ENCODE measurements at regions not wholly inside any gene's neighbourhood (a gene's known extent, or its start where the extent isn't known, plus 50 kb on each side); places are given as distances from the start of the nearest gene placed in this dataset.

DNA sequence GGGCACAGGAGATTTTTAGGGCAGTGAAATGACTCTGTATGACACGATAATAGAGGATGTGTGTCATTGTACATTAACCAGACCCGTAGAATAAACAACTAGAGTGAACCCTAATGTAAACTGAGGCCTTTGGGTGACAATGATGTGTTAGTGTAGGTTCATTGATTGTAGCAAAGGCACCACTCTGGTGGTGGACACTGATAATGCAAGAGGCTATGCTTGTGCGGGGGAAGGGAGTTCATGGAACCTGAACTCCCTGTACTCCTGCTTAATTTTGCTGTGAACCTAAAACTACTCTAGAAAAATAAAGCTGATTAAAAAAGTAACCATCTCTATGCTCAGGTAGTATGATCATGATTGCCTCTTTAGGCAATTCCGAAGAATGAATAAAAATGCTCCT lies 96.3 kb upstream of the VIPR2 start:
- no peak for DNase-seq (ENCODE audit: extremely low spot score)
- TF ChIP-seq ELF4 (IDR thresholded peaks at IDR 0.05) (no peak), FOXM1 (IDR thresholded peaks at IDR 0.05; ENCODE audit: borderline replicate concordance) (no peak), FOXA1 (IDR thresholded peaks at IDR 0.05) (no peak), SP1 (IDR thresholded peaks at IDR 0.05) (no peak), NFRKB (IDR thresholded peaks at IDR 0.05) (no peak), ARNT (IDR thresholded peaks at IDR 0.05) (no peak), ZNF384 (IDR thresholded peaks at IDR 0.05) (no peak), CTBP1 (IDR thresholded peaks at IDR 0.05; ENCODE audit: borderline replicate concordance) (no peak), FOXK2 (IDR thresholded peaks at IDR 0.05) (no peak), BHLHE40 (IDR thresholded peaks at IDR 0.05; ENCODE audit: borderline replicate concordance) (no peak), LEF1 (IDR thresholded peaks at IDR 0.05; ENCODE audit: borderline replicate concordance) (no peak), TARDBP (IDR thresholded peaks at IDR 0.05) (no peak), L3MBTL2 (conservative IDR thresholded peaks at IDR 0.05) (no peak), SUZ12 (IDR thresholded peaks at IDR 0.05) (no peak), HDGF (IDR thresholded peaks at IDR 0.05; ENCODE audit: borderline replicate concordance) (no peak)
- TF ChIP-seq, protein P1, sequence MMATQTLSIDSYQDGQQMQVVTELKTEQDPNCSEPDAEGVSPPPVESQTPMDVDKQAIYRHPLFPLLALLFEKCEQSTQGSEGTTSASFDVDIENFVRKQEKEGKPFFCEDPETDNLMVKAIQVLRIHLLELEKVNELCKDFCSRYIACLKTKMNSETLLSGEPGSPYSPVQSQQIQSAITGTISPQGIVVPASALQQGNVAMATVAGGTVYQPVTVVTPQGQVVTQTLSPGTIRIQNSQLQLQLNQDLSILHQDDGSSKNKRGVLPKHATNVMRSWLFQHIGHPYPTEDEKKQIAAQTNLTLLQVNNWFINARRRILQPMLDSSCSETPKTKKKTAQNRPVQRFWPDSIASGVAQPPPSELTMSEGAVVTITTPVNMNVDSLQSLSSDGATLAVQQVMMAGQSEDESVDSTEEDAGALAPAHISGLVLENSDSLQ (IDR thresholded peaks at IDR 0.05) = no peak
- CTCF ChIA-PET = no interaction called here
- POLR2A ChIA-PET = no interaction called here

DNA sequence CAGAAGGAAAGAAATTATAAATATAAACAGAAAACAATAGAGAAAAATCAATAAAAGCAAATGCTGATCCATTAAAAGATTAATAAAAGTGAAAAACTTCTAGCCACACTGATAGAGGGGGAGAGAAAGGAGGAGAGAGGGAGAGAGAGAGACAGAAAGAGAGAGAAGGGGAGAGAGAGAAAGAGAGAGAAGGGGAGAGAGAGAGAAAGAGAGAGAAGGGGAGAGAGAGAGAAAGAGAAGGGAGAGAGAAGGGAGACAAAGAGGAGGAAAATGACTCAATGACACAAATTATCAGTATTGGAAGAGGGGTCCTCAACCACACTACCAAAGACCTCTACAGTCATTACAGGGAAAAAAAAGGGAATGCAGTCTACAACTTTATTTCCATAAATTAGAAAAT lies 94.4 kb upstream of the VIPR2 start:
- ChIA-PET POLR2A (no interaction called here), CTCF (no interaction called here)

DNA sequence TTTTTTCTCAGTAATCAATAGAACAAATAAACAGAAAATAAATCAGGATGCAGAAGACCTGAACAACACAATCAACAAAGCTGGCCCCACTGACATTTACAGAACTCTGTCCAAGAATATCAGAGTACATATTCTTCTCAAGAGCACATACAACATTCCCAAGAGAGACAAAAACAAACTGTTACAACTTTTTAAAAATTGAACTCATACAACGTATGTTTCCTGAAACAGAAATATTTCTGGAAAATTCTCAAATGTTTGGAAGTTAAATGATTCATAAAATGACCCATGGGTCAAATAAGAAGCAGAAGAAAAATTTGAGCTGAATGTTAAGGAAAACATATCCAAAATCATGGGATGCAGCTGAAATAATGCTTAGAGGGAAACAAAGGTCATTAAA lies 93.9 kb upstream of the VIPR2 start:
- TF ChIP-seq CTBP1 (IDR thresholded peaks at IDR 0.05; ENCODE audit: borderline replicate concordance) (no peak), FOXK2 (IDR thresholded peaks at IDR 0.05) (no peak), FOXM1 (IDR thresholded peaks at IDR 0.05; ENCODE audit: borderline replicate concordance) (no peak), BHLHE40 (IDR thresholded peaks at IDR 0.05; ENCODE audit: borderline replicate concordance) (no peak), ELF4 (IDR thresholded peaks at IDR 0.05) (no peak), TARDBP (IDR thresholded peaks at IDR 0.05) (no peak), SP1 (IDR thresholded peaks at IDR 0.05) (no peak), L3MBTL2 (conservative IDR thresholded peaks at IDR 0.05) (no peak), SUZ12 (IDR thresholded peaks at IDR 0.05) (no peak), NFRKB (IDR thresholded peaks at IDR 0.05) (no peak), ZNF384 (IDR thresholded peaks at IDR 0.05) (no peak), FOXA1 (IDR thresholded peaks at IDR 0.05) (no peak)
- TF ChIP-seq, protein P1 (IDR thresholded peaks at IDR 0.05) = no peak
- ChIA-PET CTCF (no interaction called here), POLR2A (no interaction called here)
- no peak for DNase-seq (ENCODE audit: extremely low spot score)

More for the DNA sequence above, 94.4 kb upstream of the VIPR2 start:
- no peak for DNase-seq (ENCODE audit: extremely low spot score)
- TF ChIP-seq HDGF (IDR thresholded peaks at IDR 0.05; ENCODE audit: borderline replicate concordance) (no peak), CTBP1 (IDR thresholded peaks at IDR 0.05; ENCODE audit: borderline replicate concordance) (no peak), ELF4 (IDR thresholded peaks at IDR 0.05) (no peak), BHLHE40 (IDR thresholded peaks at IDR 0.05; ENCODE audit: borderline replicate concordance) (no peak), SUZ12 (IDR thresholded peaks at IDR 0.05) (no peak), ZNF384 (IDR thresholded peaks at IDR 0.05) (no peak), L3MBTL2 (conservative IDR thresholded peaks at IDR 0.05) (no peak), SP1 (IDR thresholded peaks at IDR 0.05) (no peak), FOXA1 (IDR thresholded peaks at IDR 0.05) (no peak), FOXK2 (IDR thresholded peaks at IDR 0.05) (no peak), TARDBP (IDR thresholded peaks at IDR 0.05) (no peak)
- TF ChIP-seq, protein P1 (IDR thresholded peaks at IDR 0.05) = no peak

DNA sequence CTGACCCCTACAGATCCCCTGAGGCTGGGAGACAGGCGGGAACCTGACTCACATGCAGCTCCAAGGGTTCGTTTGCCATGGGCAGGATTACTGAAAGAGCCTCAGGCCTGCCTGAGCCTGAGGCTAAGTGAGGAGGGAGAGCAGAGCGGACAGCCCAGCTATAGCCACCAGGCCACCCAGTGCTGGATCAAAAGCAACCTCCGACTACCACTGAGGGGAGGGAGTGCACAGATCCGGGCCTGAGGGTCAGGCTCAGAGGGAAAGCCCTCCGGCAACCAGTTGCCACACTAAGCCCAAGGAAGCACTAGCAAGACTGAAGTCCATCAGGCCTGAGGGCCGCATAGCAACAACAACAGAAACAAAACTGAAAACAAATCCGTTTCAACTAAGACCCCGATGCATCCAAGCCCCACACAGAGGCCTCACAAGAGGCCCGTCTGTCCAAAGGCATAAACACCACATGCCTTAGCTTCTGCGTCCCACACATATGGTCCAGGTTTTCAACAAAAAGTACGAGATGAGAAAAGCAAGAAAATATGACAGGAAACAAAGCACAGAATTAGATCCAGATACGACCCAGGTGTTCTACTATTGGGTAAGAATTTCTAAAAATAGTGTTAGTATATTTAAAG lies 92.5 kb upstream of the VIPR2 start:
- POLR2A ChIA-PET = no interaction called here
- TF ChIP-seq ZNF384 (IDR thresholded peaks at IDR 0.05) = no peak
- CTCF ChIA-PET = interaction anchor here (1.1 kb wide), 1 partner anchor 14 kb away, joined by 3 read pairs; no protein-coding TSS in a partner anchor
- no peak for DNase-seq (ENCODE audit: extremely low spot score)

DNA sequence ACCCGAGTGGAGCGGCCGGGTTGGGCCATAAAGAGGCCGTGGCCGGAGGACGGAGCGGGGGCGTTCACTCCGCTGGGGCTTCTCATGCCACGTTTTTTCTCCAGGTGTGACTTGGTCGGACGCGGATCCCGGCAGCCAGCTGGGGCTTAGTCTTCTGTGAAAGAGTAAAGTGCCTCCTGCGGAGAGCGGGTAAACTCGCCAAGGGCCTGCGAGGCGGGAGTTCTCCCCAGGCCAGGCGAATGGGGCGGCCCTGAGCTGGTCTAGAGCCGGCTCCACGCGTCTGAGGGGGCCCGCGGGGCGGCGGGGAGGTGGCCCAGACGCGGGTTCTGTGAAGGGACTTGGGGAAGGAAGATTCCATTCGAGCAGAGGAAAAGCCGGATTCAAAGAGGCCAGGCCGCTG lies 86.3 kb upstream of the VIPR2 start:
- TF ChIP-seq BHLHE40 (IDR thresholded peaks at IDR 0.05; ENCODE audit: borderline replicate concordance) (no peak), FOXK2 (IDR thresholded peaks at IDR 0.05) (no peak), ELF4 (IDR thresholded peaks at IDR 0.05) (no peak), FOXM1 (IDR thresholded peaks at IDR 0.05; ENCODE audit: borderline replicate concordance) (no peak), NFRKB (IDR thresholded peaks at IDR 0.05) (no peak), SP1 (IDR thresholded peaks at IDR 0.05) (no peak), TARDBP (IDR thresholded peaks at IDR 0.05) (no peak), HDGF (IDR thresholded peaks at IDR 0.05; ENCODE audit: borderline replicate concordance) (no peak), FOXA1 (IDR thresholded peaks at IDR 0.05) (no peak)
- POLR2A ChIA-PET = no interaction called here
- CTCF ChIA-PET = no interaction called here
- DNase-seq (ENCODE audit: extremely low spot score) = no peak

DNA sequence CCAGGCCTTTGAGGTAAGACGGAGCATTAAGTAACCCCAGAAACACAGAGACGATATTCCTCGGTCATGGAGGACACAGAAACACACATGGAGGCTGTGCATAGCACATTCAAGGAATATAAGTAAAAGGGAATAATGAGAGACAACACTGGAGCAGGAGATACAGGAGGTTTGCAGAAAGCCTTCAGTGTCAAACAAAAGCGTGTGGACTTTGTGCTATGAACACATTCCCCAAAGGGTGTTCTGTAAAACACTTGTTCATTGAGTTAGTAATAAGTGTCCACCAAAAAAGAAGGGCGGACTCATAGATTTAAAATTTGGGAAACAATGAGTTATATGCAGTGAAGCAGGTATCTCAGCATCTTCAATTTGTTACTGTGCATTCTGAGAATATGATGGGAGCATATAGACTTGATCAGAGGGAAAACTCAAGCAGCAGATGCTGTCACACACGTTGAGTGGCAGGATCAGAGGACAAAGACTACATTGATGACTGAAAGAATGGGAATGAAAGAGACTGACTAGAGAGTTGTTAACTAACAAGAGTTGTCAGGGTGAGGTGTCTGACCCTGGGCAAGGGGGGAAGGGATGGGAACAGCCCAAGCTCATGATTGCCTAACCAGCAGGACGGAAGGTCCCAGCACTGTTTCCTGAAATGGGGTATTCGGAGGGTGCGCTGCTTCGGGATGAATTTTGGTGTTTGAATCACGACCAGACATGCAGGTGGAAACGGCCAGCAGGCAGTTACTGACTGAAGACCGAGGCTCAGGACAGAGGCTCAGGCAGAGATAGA lies 85.2 kb upstream of the VIPR2 start:
- CTCF ChIA-PET = no interaction called here
- TF ChIP-seq ARNT (IDR thresholded peaks at IDR 0.05) (no peak), FOXA1 (IDR thresholded peaks at IDR 0.05) (no peak), BHLHE40 (IDR thresholded peaks at IDR 0.05; ENCODE audit: borderline replicate concordance) (no peak), SUZ12 (IDR thresholded peaks at IDR 0.05) (no peak)
- POLR2A ChIA-PET = no interaction called here

More for the DNA sequence above, 85.2 kb upstream of the VIPR2 start:
- no peak for DNase-seq (ENCODE audit: extremely low spot score)

Data from HEK293T (cell line).